ENCODE measurements at regions not wholly inside any gene's neighbourhood (a gene's known extent, or its start where the extent isn't known, plus 50 kb on each side); places are given as distances from the start of the nearest gene placed in this dataset.
"Not testable (repeated sequence)": the region's sequence is repeated elsewhere in the genome, so short reads cannot be mapped to it uniquely, and the experiment has no call there.

GRCh38 chr3:145483992-145484391, 677.0 kb downstream of the PLOD2 start:
- Mint-ChIP-seq H3K36me3 (ENCODE audit: low read depth) (no peaks in the 10 kb centered on the region), H3K4me3 (no peak overlapping the region), H3K27ac (no peak overlapping the region), H3K4me1 (ENCODE audit: low read depth) (no peaks in the 10 kb centered on the region), H3K27me3 (ENCODE audit: insufficient read depth) (no peaks in the 10 kb centered on the region), H3K9me3 (peaks cover 27% of the 10 kb centered on the region)
- DNase-seq = no peak
- no peak for TF ChIP-seq CTCF (IDR thresholded peaks at IDR 0.05)

DNA sequence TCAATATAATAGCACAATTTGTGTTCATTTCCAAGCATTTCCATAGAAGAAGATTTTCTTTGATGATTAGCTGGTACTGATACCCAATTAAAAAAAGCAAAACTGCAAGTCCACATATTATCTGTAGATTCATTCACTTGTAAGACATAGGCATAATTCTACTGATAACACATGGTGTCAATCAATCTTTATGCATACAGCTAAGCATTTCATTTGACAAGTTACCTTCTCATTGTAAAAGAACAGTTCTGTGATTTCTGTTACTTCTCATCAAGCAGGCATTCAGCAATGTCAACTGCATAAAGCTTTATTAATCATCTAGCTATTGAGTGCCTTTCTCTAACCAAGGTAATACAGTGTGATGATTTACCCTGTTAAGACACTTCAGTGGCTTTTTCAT, 672.0 kb downstream of the PLOD2 start:
- no peak overlapping the region for H3K4me3 Mint-ChIP-seq
- no peak overlapping the region for H3K27ac Mint-ChIP-seq
- no peak for TF ChIP-seq CTCF (IDR thresholded peaks at IDR 0.05)
- no peaks in the 10 kb centered on the region for H3K4me1 Mint-ChIP-seq (ENCODE audit: low read depth)
- peaks cover 4% of the 10 kb centered on the region; the same call in 1 of the 2 replicates for H3K36me3 Mint-ChIP-seq (ENCODE audit: low read depth)
- H3K9me3 Mint-ChIP-seq = peaks cover 22% of the 10 kb centered on the region; the same call in 1 of the 2 replicates
- H3K27me3 Mint-ChIP-seq (ENCODE audit: insufficient read depth) = no peaks in the 10 kb centered on the region
- no peak for DNase-seq

GRCh38 chr3:145490088-145491048, 670.6 kb downstream of the PLOD2 start:
- Mint-ChIP-seq H3K27me3 (ENCODE audit: insufficient read depth) (no peaks in the 10 kb centered on the region), H3K4me1 (ENCODE audit: low read depth) (no peaks in the 10 kb centered on the region), H3K9me3 (peaks cover 19% of the 10 kb centered on the region; the same call in 1 of the 2 replicates), H3K27ac (no peak overlapping the region), H3K4me3 (no peak overlapping the region), H3K36me3 (ENCODE audit: low read depth) (peaks cover 4% of the 10 kb centered on the region; the same call in 1 of the 2 replicates)
- TF ChIP-seq CTCF (IDR thresholded peaks at IDR 0.05) = no peak
- no peak for DNase-seq

- no peak overlapping the region for H3K27ac Mint-ChIP-seq
Measured at GRCh38 chr3:145492456-145492855, 668.5 kb downstream of the PLOD2 start.

DNA sequence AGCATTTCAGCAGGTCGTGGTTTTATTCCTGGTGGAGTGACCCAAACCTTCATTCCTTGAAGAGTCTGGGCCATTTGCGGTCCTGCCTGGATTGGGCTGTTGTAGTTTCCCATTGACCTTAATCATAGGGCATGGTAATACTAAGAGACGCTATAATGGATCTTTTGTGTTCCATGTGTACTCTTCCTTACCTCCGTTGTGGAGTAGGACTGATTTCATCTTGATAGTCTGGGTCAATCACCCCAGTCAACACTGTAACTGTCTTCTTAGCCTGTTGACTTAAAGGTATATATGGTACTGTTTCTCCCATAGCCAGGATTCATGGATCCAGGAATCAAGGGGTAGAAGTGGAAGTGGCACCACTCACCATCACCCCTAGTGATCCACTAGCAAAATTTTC, 643.6 kb downstream of the PLOD2 start:
- H3K4me3 Mint-ChIP-seq; H3K27me3 Mint-ChIP-seq (ENCODE audit: insufficient read depth); H3K27ac Mint-ChIP-seq; DNase-seq; H3K36me3 Mint-ChIP-seq (ENCODE audit: low read depth); H3K4me1 Mint-ChIP-seq (ENCODE audit: low read depth): not testable (repeated sequence)
- H3K9me3 Mint-ChIP-seq = peaks cover 34% of the 10 kb centered on the region

More at GRCh38 chr3:145492456-145492855, 668.5 kb downstream of the PLOD2 start:
- Mint-ChIP-seq H3K4me3 (no peak overlapping the region), H3K9me3 (peaks cover 26% of the 10 kb centered on the region; the same call in 1 of the 2 replicates), H3K36me3 (ENCODE audit: low read depth) (peaks cover 4% of the 10 kb centered on the region; the same call in 1 of the 2 replicates), H3K27me3 (ENCODE audit: insufficient read depth) (no peaks in the 10 kb centered on the region), H3K4me1 (ENCODE audit: low read depth) (no peaks in the 10 kb centered on the region)
- DNase-seq = no peak
- no peak for TF ChIP-seq CTCF (IDR thresholded peaks at IDR 0.05)

DNA sequence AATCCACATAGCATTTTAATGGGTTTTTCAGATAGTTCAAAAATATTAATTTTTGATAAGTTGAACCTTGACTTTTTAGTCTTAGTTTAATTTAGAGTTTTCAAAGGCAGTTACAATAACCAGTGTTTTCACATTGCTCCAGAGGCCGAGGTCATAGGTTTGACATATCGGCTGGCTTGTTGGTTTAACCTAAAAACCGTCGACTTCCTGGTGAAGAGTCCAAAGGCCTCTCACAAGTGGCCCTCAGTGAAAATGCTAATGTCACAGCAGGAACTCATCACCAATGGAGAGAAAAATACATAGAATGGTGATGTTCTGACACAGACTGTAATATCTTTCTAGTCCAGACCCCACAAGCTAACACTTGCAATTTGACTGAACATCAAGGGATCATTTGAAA, 642.3 kb downstream of the PLOD2 start:
- DNase-seq = no peak
- Mint-ChIP-seq H3K27me3 (ENCODE audit: insufficient read depth) (no peaks in the 10 kb centered on the region), H3K27ac (no peak overlapping the region), H3K9me3 (peaks cover 38% of the 10 kb centered on the region), H3K4me3 (no peak overlapping the region), H3K36me3 (ENCODE audit: low read depth) (no peaks in the 10 kb centered on the region), H3K4me1 (ENCODE audit: low read depth) (no peaks in the 10 kb centered on the region)
- TF ChIP-seq CTCF (IDR thresholded peaks at IDR 0.05) = no peak
